ENCODE measurements at regions not wholly inside any gene's neighbourhood (a gene's known extent, or its start where the extent isn't known, plus 50 kb on each side); places are given as distances from the start of the nearest gene placed in this dataset.

DNA sequence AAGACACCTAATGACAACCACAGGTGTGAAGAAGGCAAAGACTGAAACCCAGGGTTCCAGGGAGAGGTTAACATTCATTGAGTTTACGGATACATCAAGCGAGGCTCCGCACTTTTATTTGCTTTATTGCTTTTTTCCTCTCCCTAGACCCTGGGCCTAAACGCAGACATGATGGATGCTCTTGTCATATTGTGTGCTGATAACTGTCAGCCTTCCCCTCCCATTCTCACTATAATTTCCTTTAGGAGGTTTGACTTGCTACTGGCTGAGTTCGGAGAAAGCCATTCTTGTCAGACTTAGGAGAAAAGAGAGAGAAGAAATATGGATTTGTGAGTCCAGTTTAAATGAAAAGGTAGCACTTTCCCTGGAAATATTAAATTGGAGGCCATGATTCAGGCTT is 471.6 kb downstream of the DNAH5 start:
- H3K36me3 ChIP-seq (ENCODE audit: control insufficient read depth in 2 of 2, insufficient read depth in 2 of 2, low read length in 1 of 2): no peaks in the 10 kb centered on the region
- no peak for DNase-seq (ENCODE audit: low read depth in 6 of 9, low spot score in 9 of 9)
- 79% methylated on average over 5 of the region's 5 CpGs for WGBS
- H3K27me3 ChIP-seq (ENCODE audit: control insufficient read depth in 2 of 2, insufficient read depth in 1 of 2, low read length in 1 of 2): no peaks in the 10 kb centered on the region
- H3K9me3 ChIP-seq (ENCODE audit: control insufficient read depth in 2 of 2, insufficient read depth in 1 of 2, low read length in 1 of 2): no peaks in the 10 kb centered on the region
- no peak overlapping the region for H3K4me3 ChIP-seq (ENCODE audit: low read length in 2 of 2)
- no peak overlapping the region for H3K27ac ChIP-seq (ENCODE audit: low read depth in 1 of 2, low read length in 1 of 2)
- H3K4me1 ChIP-seq (ENCODE audit: control insufficient read depth in 2 of 2, insufficient read depth in 2 of 2, low read length in 2 of 2): no peaks in the 10 kb centered on the region

DNA sequence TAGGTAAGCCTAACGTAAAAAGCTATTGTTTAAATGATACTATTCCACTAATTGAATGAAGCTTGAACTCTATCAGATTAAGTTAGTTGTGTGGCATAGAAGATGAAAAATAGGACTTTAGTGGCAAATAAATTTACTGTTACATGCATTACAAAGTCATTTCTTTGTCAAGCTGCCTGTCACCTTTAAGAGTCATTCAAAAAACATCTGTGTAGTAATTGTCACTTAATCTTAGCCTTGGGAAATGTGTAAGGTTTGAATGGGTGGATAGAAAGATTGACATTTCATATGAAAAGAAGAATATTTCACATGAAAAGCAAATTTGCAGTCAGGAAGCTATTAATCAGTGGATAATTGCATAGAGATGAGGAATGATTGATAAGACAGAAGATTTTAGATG is 473.5 kb downstream of the DNAH5 start:
- H3K27ac ChIP-seq (ENCODE audit: low read depth in 1 of 2, low read length in 1 of 2): no peak overlapping the region
- no peak for DNase-seq (ENCODE audit: low read depth in 6 of 9, low spot score in 9 of 9)
- no peak overlapping the region for H3K4me3 ChIP-seq (ENCODE audit: low read length in 2 of 2)
- H3K9me3 ChIP-seq (ENCODE audit: control insufficient read depth in 2 of 2, insufficient read depth in 1 of 2, low read length in 1 of 2): no peaks in the 10 kb centered on the region
- H3K36me3 ChIP-seq (ENCODE audit: control insufficient read depth in 2 of 2, insufficient read depth in 2 of 2, low read length in 1 of 2): no peaks in the 10 kb centered on the region
- no peaks in the 10 kb centered on the region for H3K27me3 ChIP-seq (ENCODE audit: control insufficient read depth in 2 of 2, insufficient read depth in 1 of 2, low read length in 1 of 2)
- H3K4me1 ChIP-seq (ENCODE audit: control insufficient read depth in 2 of 2, insufficient read depth in 2 of 2, low read length in 2 of 2): no peaks in the 10 kb centered on the region
- WGBS: 87% methylated on average over 1 of the region's 1 CpG

DNA sequence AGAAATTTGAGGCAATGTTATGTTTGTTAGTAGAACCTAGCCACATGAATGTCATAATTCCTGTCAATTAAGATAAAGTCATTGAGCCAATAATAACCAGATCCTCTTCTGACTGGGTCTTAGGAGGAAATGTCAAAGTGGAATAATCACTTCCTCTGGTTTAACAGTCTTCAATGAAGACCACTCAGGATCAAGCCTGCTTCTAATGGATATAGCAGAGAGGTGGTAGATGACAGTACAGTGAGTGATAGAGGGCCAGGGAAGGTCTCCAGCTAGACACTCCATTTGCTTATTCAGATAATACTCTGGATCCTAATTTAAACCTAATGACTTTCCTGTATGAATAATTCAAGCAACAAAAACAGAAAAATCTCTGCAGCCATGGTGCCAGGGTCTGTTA is 474.2 kb downstream of the DNAH5 start:
- Histone ChIP-seq H3K27me3 (ENCODE audit: control insufficient read depth in 2 of 2, insufficient read depth in 1 of 2, low read length in 1 of 2) (no peaks in the 10 kb centered on the region), H3K27ac (ENCODE audit: low read depth in 1 of 2, low read length in 1 of 2) (no peak overlapping the region), H3K4me1 (ENCODE audit: control insufficient read depth in 2 of 2, insufficient read depth in 2 of 2, low read length in 2 of 2) (no peaks in the 10 kb centered on the region), H3K4me3 (ENCODE audit: low read length in 2 of 2) (no peak overlapping the region), H3K36me3 (ENCODE audit: control insufficient read depth in 2 of 2, insufficient read depth in 2 of 2, low read length in 1 of 2) (no peaks in the 10 kb centered on the region), H3K9me3 (ENCODE audit: control insufficient read depth in 2 of 2, insufficient read depth in 1 of 2, low read length in 1 of 2) (no peaks in the 10 kb centered on the region)
- DNase-seq (ENCODE audit: low read depth in 6 of 9, low spot score in 9 of 9): no peak

DNA sequence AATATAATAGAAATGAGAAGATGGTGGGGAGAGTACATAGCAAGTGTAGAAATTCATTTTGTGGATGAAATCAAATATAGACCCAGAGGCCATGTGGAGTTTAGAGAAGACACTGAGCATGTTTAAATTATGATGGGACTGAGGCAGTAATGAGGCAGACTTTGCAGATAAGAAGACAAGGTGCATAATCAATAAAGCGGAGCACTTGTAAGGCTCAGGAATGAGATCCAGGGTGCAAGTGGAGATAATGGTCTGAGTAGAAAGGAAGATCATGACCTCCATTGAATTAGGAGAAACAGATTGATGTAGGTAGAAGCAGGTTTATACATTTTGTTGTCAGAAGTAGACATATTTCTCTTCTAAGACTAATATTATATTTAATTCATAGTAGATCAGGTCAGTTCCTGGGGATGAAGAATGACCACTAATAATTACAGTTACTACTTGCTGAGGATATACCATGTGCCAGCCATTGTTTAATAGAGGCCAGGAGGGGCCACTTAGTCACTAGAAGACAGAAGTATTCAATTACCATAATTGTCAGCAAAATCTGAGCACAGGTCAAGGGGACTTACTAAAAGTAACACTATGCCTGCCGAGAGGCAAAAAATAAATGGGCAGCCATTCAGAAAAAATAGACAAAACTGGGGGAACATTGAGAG is 479.8 kb downstream of the DNAH5 start:
- WGBS: 98% methylated on average over 2 of the region's 2 CpGs
- Histone ChIP-seq H3K4me3 (ENCODE audit: low read length in 2 of 2) (no peak overlapping the region), H3K27ac (ENCODE audit: low read depth in 1 of 2, low read length in 1 of 2) (no peak overlapping the region), H3K9me3 (ENCODE audit: control insufficient read depth in 2 of 2, insufficient read depth in 1 of 2, low read length in 1 of 2) (no peaks in the 10 kb centered on the region), H3K4me1 (ENCODE audit: control insufficient read depth in 2 of 2, insufficient read depth in 2 of 2, low read length in 2 of 2) (no peaks in the 10 kb centered on the region), H3K27me3 (ENCODE audit: control insufficient read depth in 2 of 2, insufficient read depth in 1 of 2, low read length in 1 of 2) (no peaks in the 10 kb centered on the region), H3K36me3 (ENCODE audit: control insufficient read depth in 2 of 2, insufficient read depth in 2 of 2, low read length in 1 of 2) (no peaks in the 10 kb centered on the region)
- DNase-seq (ENCODE audit: low read depth in 6 of 9, low spot score in 9 of 9): no peak

DNA sequence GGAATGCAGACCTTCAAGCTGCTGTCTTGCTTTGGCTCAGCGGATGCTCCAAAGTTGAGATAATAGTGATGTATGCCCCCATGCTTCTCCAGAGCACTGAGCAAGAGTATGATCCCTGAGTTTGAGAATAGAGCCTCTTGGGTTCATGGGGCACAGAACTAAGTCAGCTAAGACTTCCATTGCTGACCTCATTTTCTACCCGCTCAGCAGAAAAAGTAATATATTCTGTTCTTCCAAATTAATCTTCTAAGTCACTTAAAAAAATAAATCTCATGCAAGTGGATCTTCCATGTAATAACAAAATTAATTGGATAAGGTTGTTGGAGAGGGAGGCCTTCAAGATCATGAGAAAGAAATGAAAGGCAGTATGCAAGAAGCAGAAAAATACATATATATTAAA is 483.9 kb downstream of the DNAH5 start:
- Histone ChIP-seq H3K27ac (ENCODE audit: low read depth in 1 of 2, low read length in 1 of 2) (no peak overlapping the region), H3K9me3 (ENCODE audit: control insufficient read depth in 2 of 2, insufficient read depth in 1 of 2, low read length in 1 of 2) (no peaks in the 10 kb centered on the region), H3K4me3 (ENCODE audit: low read length in 2 of 2) (no peak overlapping the region), H3K27me3 (ENCODE audit: control insufficient read depth in 2 of 2, insufficient read depth in 1 of 2, low read length in 1 of 2) (no peaks in the 10 kb centered on the region), H3K4me1 (ENCODE audit: control insufficient read depth in 2 of 2, insufficient read depth in 2 of 2, low read length in 2 of 2) (no peaks in the 10 kb centered on the region), H3K36me3 (ENCODE audit: control insufficient read depth in 2 of 2, insufficient read depth in 2 of 2, low read length in 1 of 2) (no peaks in the 10 kb centered on the region)
- no peak for DNase-seq (ENCODE audit: low read depth in 6 of 9, low spot score in 9 of 9)
- 95% methylated on average over 2 of the region's 2 CpGs for WGBS

DNA sequence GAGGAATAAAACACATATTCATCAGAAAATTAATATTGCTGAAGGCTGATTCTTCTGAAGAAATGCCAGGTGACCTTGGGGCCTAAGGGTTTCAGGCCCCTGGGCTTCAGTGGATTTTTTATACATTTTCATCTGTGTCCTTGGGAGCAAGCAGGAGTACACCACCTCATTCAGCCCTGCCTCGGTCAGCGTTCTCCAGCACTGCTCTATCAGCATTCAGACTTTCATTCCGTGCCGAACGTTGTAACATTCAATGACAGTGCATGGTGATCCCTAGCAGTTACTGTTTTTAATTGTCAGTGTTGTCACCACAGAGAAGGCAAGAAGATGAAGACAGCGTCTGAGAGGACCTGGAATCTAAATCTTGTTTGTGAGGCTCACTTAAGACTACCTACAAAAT is 490.4 kb downstream of the DNAH5 start:
- H3K4me3 ChIP-seq (ENCODE audit: low read length in 2 of 2): no peak overlapping the region
- no peaks in the 10 kb centered on the region for H3K4me1 ChIP-seq (ENCODE audit: control insufficient read depth in 2 of 2, insufficient read depth in 2 of 2, low read length in 2 of 2)
- WGBS: 92% methylated on average over 6 of the region's 6 CpGs
- H3K36me3 ChIP-seq (ENCODE audit: control insufficient read depth in 2 of 2, insufficient read depth in 2 of 2, low read length in 1 of 2): no peaks in the 10 kb centered on the region
- no peak for DNase-seq (ENCODE audit: low read depth in 6 of 9, low spot score in 9 of 9)
- no peaks in the 10 kb centered on the region for H3K27me3 ChIP-seq (ENCODE audit: control insufficient read depth in 2 of 2, insufficient read depth in 1 of 2, low read length in 1 of 2)
- no peak overlapping the region for H3K27ac ChIP-seq (ENCODE audit: low read depth in 1 of 2, low read length in 1 of 2)
- H3K9me3 ChIP-seq (ENCODE audit: control insufficient read depth in 2 of 2, insufficient read depth in 1 of 2, low read length in 1 of 2): no peaks in the 10 kb centered on the region

DNA sequence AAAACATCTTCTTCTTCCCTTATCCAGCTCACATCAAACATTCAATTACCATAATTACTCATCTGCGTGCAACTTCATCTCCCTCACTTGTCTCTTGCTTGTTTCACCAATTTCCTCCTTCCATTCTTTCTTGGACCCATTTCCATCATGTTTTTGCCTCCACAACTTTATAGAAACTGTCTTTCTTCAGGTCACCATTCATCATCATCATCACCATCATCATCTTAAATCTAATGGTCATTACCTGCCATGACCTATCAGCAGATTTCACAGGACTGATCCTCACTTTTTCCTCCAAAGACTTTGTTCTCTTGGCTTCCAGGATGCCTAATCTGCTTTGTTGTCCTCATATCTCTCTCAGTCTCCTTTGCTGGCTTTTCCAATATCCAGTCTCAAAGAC is 495.6 kb downstream of the DNAH5 start:
- no peaks in the 10 kb centered on the region for H3K9me3 ChIP-seq (ENCODE audit: control insufficient read depth in 2 of 2, insufficient read depth in 1 of 2, low read length in 1 of 2)
- H3K36me3 ChIP-seq (ENCODE audit: control insufficient read depth in 2 of 2, insufficient read depth in 2 of 2, low read length in 1 of 2): no peaks in the 10 kb centered on the region
- DNase-seq (ENCODE audit: low read depth in 6 of 9, low spot score in 9 of 9): no peak
- H3K27ac ChIP-seq (ENCODE audit: low read depth in 1 of 2, low read length in 1 of 2): no peak overlapping the region
- no peaks in the 10 kb centered on the region for H3K27me3 ChIP-seq (ENCODE audit: control insufficient read depth in 2 of 2, insufficient read depth in 1 of 2, low read length in 1 of 2)
- 91% methylated on average over 1 of the region's 1 CpG for WGBS
- no peak overlapping the region for H3K4me3 ChIP-seq (ENCODE audit: low read length in 2 of 2)
- no peaks in the 10 kb centered on the region for H3K4me1 ChIP-seq (ENCODE audit: control insufficient read depth in 2 of 2, insufficient read depth in 2 of 2, low read length in 2 of 2)

DNA sequence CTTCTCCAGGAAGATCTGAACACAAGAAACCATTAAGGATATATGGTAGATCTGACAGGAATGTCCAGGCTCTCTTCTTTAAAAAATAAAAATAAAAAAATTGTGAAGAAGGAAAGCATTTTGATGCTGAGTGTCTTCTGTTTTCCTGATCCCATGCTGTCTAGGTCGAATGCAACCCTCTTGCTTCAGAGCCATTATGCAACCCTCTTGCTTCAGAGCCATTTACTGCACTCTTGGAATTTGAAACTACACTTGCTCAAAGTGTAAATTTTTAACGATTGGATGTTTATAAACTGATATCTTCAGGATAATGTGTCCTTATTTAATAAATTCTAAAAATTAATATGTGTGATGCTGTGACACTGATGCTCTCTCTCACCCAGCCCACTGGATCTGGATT is 505.1 kb downstream of the DNAH5 start:
- Histone ChIP-seq H3K4me3 (ENCODE audit: low read length in 2 of 2) (no peak overlapping the region), H3K36me3 (ENCODE audit: control insufficient read depth in 2 of 2, insufficient read depth in 2 of 2, low read length in 1 of 2) (no peaks in the 10 kb centered on the region), H3K27me3 (ENCODE audit: control insufficient read depth in 2 of 2, insufficient read depth in 1 of 2, low read length in 1 of 2) (no peaks in the 10 kb centered on the region), H3K9me3 (ENCODE audit: control insufficient read depth in 2 of 2, insufficient read depth in 1 of 2, low read length in 1 of 2) (no peaks in the 10 kb centered on the region), H3K4me1 (ENCODE audit: control insufficient read depth in 2 of 2, insufficient read depth in 2 of 2, low read length in 2 of 2) (no peaks in the 10 kb centered on the region), H3K27ac (ENCODE audit: low read depth in 1 of 2, low read length in 1 of 2) (no peak overlapping the region)
- WGBS: 75% methylated on average over 2 of the region's 2 CpGs
- no peak for DNase-seq (ENCODE audit: low read depth in 6 of 9, low spot score in 9 of 9)

DNA sequence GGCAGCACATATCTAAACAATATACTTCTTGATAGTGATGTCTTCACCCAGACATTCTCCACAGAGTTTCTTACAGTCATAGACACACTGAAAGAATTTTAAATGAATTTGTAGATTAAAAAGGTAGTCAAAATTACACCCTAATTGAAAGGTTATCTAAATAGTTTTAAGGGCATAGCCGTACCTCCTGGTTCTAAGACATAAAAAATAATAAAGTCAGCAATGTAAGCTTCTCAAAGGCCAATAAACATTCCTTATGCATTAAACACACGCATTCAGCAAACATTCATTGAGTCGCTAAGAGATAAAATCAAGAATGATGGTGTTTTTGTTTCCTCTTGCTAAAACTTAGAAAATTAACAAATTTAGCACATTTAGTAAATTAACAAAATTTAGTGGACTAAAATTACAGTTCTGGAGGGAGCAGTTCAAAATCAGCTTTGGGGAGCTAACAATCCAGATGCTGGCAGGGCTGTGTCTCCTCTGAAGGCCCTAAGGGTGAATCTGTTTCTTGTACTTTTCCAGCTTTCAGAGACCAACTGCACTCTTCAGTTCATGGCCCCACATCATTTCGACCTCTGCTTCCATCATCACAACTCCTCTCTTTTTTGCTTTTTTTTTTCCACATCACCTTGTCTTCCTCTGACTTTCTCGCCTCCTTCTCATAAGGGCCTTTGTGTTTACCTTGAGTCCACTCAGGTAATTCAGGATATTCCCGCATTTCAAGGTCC is 516.5 kb downstream of the DNAH5 start:
- no peak for DNase-seq (ENCODE audit: low read depth in 6 of 9, low spot score in 9 of 9)
- Histone ChIP-seq H3K27ac (ENCODE audit: low read depth in 1 of 2, low read length in 1 of 2) (no peak overlapping the region), H3K4me3 (ENCODE audit: low read length in 2 of 2) (no peak overlapping the region), H3K36me3 (ENCODE audit: control insufficient read depth in 2 of 2, insufficient read depth in 2 of 2, low read length in 1 of 2) (no peaks in the 10 kb centered on the region), H3K4me1 (ENCODE audit: control insufficient read depth in 2 of 2, insufficient read depth in 2 of 2, low read length in 2 of 2) (no peaks in the 10 kb centered on the region), H3K9me3 (ENCODE audit: control insufficient read depth in 2 of 2, insufficient read depth in 1 of 2, low read length in 1 of 2) (no peaks in the 10 kb centered on the region), H3K27me3 (ENCODE audit: control insufficient read depth in 2 of 2, insufficient read depth in 1 of 2, low read length in 1 of 2) (no peaks in the 10 kb centered on the region)
- 90% methylated on average over 6 of the region's 6 CpGs for WGBS

Measured in thymus (tissue), 11 donors.